GM21717 (cell line): ENCODE measurements at regions not wholly inside any gene's neighbourhood (a gene's known extent, or its start where the extent isn't known, plus 50 kb on each side); places are given as distances from the start of the nearest gene placed in this dataset.
"Not testable (repeated sequence)": the region's sequence is repeated elsewhere in the genome, so short reads cannot be mapped to it uniquely, and the experiment has no call there.

ENCODE experiments used
- ATAC-seq: cut with Tn5 transposase; IDR thresholded peaks from one replicate; pipeline ENCODE4 v1.9.1; 2021; ENCODE audit warnings: mild to moderate bottlenecking, moderate library complexity; ENCODE audit not compliant: unreplicated experiment

- no peak for ATAC-seq
Observed at GRCh38 chr15:62270216-62270921, 105.3 kb upstream of the C2CD4B start.

GRCh38 chr15:62272290-62272689 lies 107.2 kb upstream of the C2CD4B start:
- no peak for ATAC-seq

- no peak for ATAC-seq
Observed at GRCh38 chr15:62275831-62276230, 110.7 kb upstream of the C2CD4B start.

DNA sequence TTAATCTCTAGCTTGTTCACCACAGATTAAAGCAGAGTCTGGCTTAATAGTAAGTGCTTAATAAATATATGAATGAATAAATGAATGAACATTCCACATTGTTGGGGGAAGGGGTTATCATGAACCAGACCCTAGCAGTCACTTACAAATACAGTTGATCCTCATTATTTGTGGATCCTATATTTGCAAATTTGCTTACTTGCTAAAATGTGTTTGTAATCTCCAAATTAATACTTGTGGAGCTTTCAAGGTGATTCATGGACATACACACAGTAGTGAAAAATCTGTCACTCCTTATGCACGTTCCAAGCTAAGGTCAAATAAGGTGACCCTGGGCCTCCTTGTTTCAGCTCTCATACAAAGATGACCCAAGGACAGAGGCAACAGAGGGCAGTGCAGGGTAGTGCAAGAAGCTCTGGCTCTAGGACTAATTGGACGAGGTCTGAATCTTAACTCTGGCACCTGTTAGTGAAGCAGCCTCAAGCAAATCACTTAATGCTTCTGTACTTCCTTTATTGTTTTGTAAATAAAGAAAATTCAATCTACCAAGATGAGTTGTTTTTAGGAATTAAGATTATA lies 112.8 kb upstream of the C2CD4B start:
- no peak for ATAC-seq

- no peak for ATAC-seq
Observed at GRCh38 chr15:62278534-62278933, 113.4 kb upstream of the C2CD4B start.

DNA sequence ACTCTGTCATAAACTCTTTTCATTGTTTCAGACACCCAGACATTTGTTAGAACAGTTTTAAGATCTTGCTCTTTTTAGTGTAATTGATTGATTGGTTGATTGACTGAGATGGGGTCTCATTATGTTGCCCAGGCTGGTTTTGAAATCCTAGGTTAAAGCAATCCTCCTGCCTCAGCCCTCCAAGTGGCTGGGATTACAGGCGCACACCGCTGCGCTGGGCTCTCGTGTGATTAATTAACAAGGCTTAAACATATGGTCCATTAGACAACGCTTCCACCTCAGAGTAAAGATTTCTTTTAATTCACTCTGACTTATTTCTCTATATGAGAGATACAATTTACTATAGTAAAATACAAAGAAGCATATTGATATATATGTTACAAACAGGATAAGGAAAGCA lies 114.0 kb upstream of the C2CD4B start:
- no peak for ATAC-seq

- no peak for ATAC-seq
Observed at GRCh38 chr15:62280625-62281024, 115.5 kb upstream of the C2CD4B start.

- ATAC-seq = not testable (repeated sequence)
Observed at GRCh38 chr15:62281801-62282200, 116.7 kb upstream of the C2CD4B start.

GRCh38 chr15:62287066-62287857 lies 122.2 kb upstream of the C2CD4B start:
- no peak for ATAC-seq

GRCh38 chr15:62288361-62289017 lies 123.4 kb upstream of the C2CD4B start:
- ATAC-seq = no peak

DNA sequence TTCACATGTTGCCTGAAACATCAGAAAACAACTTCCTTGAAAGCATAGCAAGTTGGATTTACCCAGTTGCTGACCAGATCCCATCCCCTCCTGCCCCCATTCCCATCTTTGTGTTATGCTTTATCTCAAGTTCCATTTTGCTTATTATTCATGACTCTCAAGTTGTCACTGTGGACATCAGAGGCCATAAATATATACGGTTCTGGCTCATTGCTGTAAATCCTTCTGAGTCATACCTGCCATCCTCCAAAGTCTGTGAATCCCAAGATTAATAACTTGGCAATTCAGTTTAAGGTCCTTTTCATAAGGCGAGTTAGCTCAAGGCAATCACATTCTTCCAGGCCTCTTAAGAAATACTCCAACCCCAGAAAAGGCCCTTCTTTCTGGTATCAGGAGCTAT lies 126.2 kb upstream of the C2CD4B start:
- no peak for ATAC-seq

DNA sequence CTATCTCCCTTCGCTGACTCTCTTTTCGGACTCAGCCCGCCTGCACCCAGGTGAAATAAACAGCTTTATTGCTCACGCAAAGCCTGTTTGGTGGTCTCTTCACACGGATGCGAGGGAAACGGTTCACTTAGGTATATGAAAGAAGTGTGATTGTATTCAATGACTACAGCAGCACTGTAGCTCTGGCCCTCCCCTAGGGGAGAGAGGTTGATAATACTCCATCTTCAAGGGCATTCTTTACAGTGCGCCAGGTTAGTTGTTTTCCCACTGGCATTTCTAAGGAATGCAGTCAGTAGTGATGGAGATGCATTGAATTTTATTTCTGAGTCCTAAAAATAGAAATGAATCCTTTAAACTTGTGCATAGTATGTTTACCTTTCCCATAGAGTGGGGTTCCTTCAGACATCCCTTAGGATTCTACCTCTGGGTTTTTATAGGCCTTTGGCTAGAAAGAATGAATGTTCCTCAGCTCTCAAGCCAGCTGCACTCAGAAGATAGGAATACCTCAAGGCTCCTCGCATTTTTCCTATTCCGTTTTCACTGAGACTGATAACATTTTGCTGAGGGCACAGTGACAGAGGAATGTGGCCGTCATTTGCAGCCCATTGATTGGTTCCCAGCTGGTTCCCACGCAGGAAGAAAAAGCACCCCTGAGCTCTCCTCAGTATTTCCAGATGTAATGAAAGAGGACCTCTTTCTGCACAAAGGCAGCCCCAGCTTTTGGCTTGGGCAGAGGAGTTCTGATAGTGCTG lies 131.8 kb upstream of the C2CD4B start:
- ATAC-seq = no peak

GRCh38 chr15:62297522-62297921 lies 132.4 kb upstream of the C2CD4B start:
- ATAC-seq = no peak

GRCh38 chr15:62297933-62298332 lies 132.8 kb upstream of the C2CD4B start:
- no peak for ATAC-seq

DNA sequence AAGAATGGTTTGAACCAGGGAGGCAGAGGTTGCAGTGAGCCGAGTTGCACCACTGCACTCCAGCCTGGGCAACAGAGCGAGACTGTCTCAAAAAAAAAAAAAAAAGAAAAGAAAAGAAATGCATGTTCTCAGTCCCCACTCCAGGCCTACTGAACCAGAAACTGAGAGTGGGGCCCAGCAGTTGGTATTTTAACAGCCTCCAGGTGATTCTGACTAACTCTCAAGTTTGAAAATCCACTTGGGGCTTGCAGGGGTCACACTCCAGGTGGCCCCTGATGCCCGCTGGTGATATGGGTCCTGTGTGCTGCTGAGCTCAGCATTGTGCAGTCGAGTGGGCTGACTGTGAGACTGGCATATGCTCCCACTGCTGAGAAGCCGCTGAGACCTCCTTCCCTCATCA lies 133.7 kb upstream of the C2CD4B start:
- no peak for ATAC-seq

GRCh38 chr15:62299541-62299940 lies 134.5 kb upstream of the C2CD4B start:
- no peak for ATAC-seq

DNA sequence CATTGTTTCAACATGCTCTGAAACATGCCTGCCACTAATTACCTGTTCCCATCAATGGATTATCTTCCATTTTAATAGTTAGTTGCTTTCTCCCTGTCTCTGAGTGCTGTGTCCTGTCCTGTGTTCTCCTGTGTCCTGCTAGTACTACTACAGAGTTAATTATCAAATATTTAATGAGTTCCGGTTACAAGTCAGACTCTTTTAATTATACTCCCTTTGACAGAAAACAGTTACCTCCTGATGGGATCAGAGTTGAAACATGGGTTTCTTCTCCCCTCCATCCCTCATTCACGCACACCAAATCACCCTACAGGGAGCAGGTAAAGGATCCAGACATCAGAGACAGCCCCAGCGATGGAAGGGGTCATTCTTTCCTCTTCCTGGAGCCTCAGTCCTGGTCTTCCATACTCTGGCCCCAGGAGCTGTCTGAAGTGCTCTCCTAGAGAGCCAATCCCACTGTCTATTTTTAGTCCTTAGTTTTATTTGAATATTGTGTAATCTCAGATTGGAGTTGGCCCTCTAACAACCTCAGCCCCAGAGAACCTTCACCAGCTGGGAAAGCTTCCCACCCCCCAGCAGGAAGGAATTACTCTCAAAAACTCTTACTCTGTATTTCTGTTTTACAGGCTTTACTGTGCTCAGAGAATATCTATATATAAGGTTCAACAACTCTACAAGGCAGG lies 137.0 kb upstream of the C2CD4B start:
- ATAC-seq = no peak

- no peak for ATAC-seq
Observed at GRCh38 chr15:62306851-62307504, 141.9 kb upstream of the C2CD4B start.

DNA sequence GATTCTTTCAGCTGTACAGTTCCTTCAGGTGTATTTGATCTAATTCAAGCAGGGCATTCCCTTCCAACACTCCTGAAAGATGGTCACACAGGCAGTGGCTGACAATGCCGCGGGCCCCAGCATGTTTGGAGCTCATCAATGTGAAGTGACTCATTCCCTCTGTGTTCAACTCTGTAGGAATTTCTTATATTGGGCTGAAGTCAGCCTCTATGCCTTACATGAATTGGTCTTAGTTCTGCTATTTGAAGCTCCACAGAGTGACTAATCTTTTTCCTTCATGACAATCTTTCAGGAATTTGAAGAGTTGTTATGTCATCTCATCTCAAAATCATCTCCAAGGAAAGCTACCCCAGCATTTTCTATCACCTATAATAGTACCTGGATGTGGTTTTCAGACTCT lies 142.5 kb upstream of the C2CD4B start:
- no peak for ATAC-seq
